ENCODE measurements at regions not wholly inside any gene's neighbourhood (a gene's known extent, or its start where the extent isn't known, plus 50 kb on each side); places are given as distances from the start of the nearest gene placed in this dataset.
"Not testable (repeated sequence)": the region's sequence is repeated elsewhere in the genome, so short reads cannot be mapped to it uniquely, and the experiment has no call there.

GRCh38 chrX:34238896-34239295 is 106.8 kb upstream of the FAM47A start:
- Histone ChIP-seq H3K4me2 (ENCODE audit: low read length) (no peak overlapping the region), H3K4me1 (ENCODE audit: control insufficient read depth, insufficient read depth, low read length) (no peaks in the 10 kb centered on the region), H3K9me3 (replicated peaks; ENCODE audit: low read length) (no peaks in the 10 kb centered on the region), H3K27me3 (ENCODE audit: control insufficient read depth, insufficient read depth, low read length) (no peaks in the 10 kb centered on the region), H3K36me3 (ENCODE audit: insufficient read depth, low read length) (no peaks in the 10 kb centered on the region), H3K4me3 (ENCODE audit: low read length) (no peak overlapping the region), H3K9ac (ENCODE audit: low read depth, low read length) (no peak overlapping the region)

GRCh38 chrX:34230156-34230555 is 98.0 kb upstream of the FAM47A start:
- H3K9ac ChIP-seq (ENCODE audit: low read depth, low read length); H3K4me1 ChIP-seq (ENCODE audit: control insufficient read depth, insufficient read depth, low read length); H3K4me3 ChIP-seq (ENCODE audit: low read length); H3K27me3 ChIP-seq (ENCODE audit: control insufficient read depth, insufficient read depth, low read length); H3K9me3 ChIP-seq (replicated peaks; ENCODE audit: low read length); H3K36me3 ChIP-seq (ENCODE audit: insufficient read depth, low read length); H3K4me2 ChIP-seq (ENCODE audit: low read length): not testable (repeated sequence)

- no peaks in the 10 kb centered on the region for H3K36me3 ChIP-seq (ENCODE audit: insufficient read depth, low read length)
- H3K4me1 ChIP-seq (ENCODE audit: control insufficient read depth, insufficient read depth, low read length) = no peaks in the 10 kb centered on the region
- no peak overlapping the region for H3K4me2 ChIP-seq (ENCODE audit: low read length)
These were observed 95.7 kb upstream of the FAM47A start for GRCh38 chrX:34227804-34228203.

GRCh38 chrX:34223574-34223973 is 91.5 kb upstream of the FAM47A start:
- Histone ChIP-seq H3K4me2 (ENCODE audit: low read length) (no peak overlapping the region), H3K9me3 (replicated peaks; ENCODE audit: low read length) (no peaks in the 10 kb centered on the region), H3K4me1 (ENCODE audit: control insufficient read depth, insufficient read depth, low read length) (no peaks in the 10 kb centered on the region), H3K9ac (ENCODE audit: low read depth, low read length) (no peak overlapping the region), H3K27me3 (ENCODE audit: control insufficient read depth, insufficient read depth, low read length) (no peaks in the 10 kb centered on the region), H3K4me3 (ENCODE audit: low read length) (no peak overlapping the region), H3K36me3 (ENCODE audit: insufficient read depth, low read length) (no peaks in the 10 kb centered on the region)

More at GRCh38 chrX:34227804-34228203, 95.7 kb upstream of the FAM47A start:
- H3K9me3 ChIP-seq (replicated peaks; ENCODE audit: low read length) = no peaks in the 10 kb centered on the region
- no peak overlapping the region for H3K9ac ChIP-seq (ENCODE audit: low read depth, low read length)
- no peaks in the 10 kb centered on the region for H3K27me3 ChIP-seq (ENCODE audit: control insufficient read depth, insufficient read depth, low read length)
- H3K4me3 ChIP-seq (ENCODE audit: low read length) = no peak overlapping the region

GRCh38 chrX:34218063-34218462 is 85.9 kb upstream of the FAM47A start:
- no peak overlapping the region for H3K9ac ChIP-seq (ENCODE audit: low read depth, low read length)
- no peaks in the 10 kb centered on the region for H3K9me3 ChIP-seq (replicated peaks; ENCODE audit: low read length)
- H3K4me3 ChIP-seq (ENCODE audit: low read length) = no peak overlapping the region
- no peaks in the 10 kb centered on the region for H3K36me3 ChIP-seq (ENCODE audit: insufficient read depth, low read length)
- H3K4me1 ChIP-seq (ENCODE audit: control insufficient read depth, insufficient read depth, low read length) = no peaks in the 10 kb centered on the region
- no peaks in the 10 kb centered on the region for H3K27me3 ChIP-seq (ENCODE audit: control insufficient read depth, insufficient read depth, low read length)
- no peak overlapping the region for H3K4me2 ChIP-seq (ENCODE audit: low read length)

- no peak overlapping the region for H3K4me2 ChIP-seq (ENCODE audit: low read length)
- H3K9ac ChIP-seq (ENCODE audit: low read depth, low read length) = no peak overlapping the region
- H3K9me3 ChIP-seq (replicated peaks; ENCODE audit: low read length) = no peaks in the 10 kb centered on the region
- no peaks in the 10 kb centered on the region for H3K4me1 ChIP-seq (ENCODE audit: control insufficient read depth, insufficient read depth, low read length)
- H3K4me3 ChIP-seq (ENCODE audit: low read length) = no peak overlapping the region
- H3K36me3 ChIP-seq (ENCODE audit: insufficient read depth, low read length) = no peaks in the 10 kb centered on the region
- no peaks in the 10 kb centered on the region for H3K27me3 ChIP-seq (ENCODE audit: control insufficient read depth, insufficient read depth, low read length)
These were observed 65.8 kb upstream of the FAM47A start for GRCh38 chrX:34197946-34198345.

Data from skeletal muscle satellite cell (primary cell).